B cell (primary cell): ENCODE measurements at regions not wholly inside any gene's neighbourhood (a gene's known extent, or its start where the extent isn't known, plus 50 kb on each side); places are given as distances from the start of the nearest gene placed in this dataset.

Experiments
- ATAC-seq: fragments of 200-7000 bp; cut with Tn5 transposase; one replicate; pipeline ENCODE4 v1.10.0; 2021; ENCODE audit warnings: low read depth, mild to moderate bottlenecking, moderate number of reproducible peaks, moderate library complexity
- CTCF ChIA-PET: fragments of 350-600 bp; sonication (Branson Sonifier 250); formaldehyde crosslinking; loops from one replicate; lab custom pipeline; 2021; ENCODE audit warnings: antibody characterized with exemption, inconsistent platforms; lab: Charles Lee
- POLR2A ChIA-PET: fragments of 350-600 bp; sonication (Branson Sonifier 250); formaldehyde crosslinking; loops from one replicate; lab custom pipeline; 2021; ENCODE audit warnings: antibody characterized with exemption; lab: Charles Lee
- DNase-seq: peaks from one replicate; pipeline ENCODE4 v3.0.0; 2013
- H2AFZ ChIP-seq: 2 replicates; pipeline ENCODE4 v1.6.1; 2012; ENCODE audit warnings: mild to moderate bottlenecking, low read depth, low read length; ENCODE audit not compliant: insufficient read depth, poor library complexity, severe bottlenecking
- H3K27ac ChIP-seq, 2 donors: 1 replicate in 1 of 2; 2 replicates in 1 of 2; pipeline ENCODE4 v1.5.1; 2012 to 2013; ENCODE audit warnings: low read length in 2 of 2, mild to moderate bottlenecking in 2 of 2, moderate library complexity in 1 of 2
- H3K27me3 ChIP-seq, 4 experiments: fragments of 200-600 bp in 1 of 4; sonication (generic) in 1 of 4; replicated peaks in 1 of 4; 1 replicate in 2 of 4; 2 replicates in 2 of 4; pipeline versions ENCODE4 v1.6.1 to v1.7.0; 2013 to 2016; ENCODE audit warnings: low read length in 3 of 4, mild to moderate bottlenecking in 2 of 4, mixed read lengths in 1 of 4, moderate library complexity in 1 of 4; ENCODE audit not compliant: insufficient read depth in 4 of 4, control insufficient read depth in 3 of 4; ENCODE audit errors: control extremely low read depth in 1 of 4
- H3K36me3 ChIP-seq, 2 experiments: replicated peaks in 1 of 2; 1 replicate in 1 of 2; 2 replicates in 1 of 2; pipeline versions ENCODE4 v1.6.1 to v1.7.1; 2013; ENCODE audit warnings: low read length in 1 of 2; ENCODE audit not compliant: insufficient read depth in 2 of 2, control insufficient read depth in 1 of 2; ENCODE audit errors: control extremely low read depth in 1 of 2, extremely low read depth in 1 of 2
- H3K4me1 ChIP-seq, 2 donors: fragments of 200-600 bp in 1 of 2; sonication (generic) in 1 of 2; 1 replicate in 1 of 2; 2 replicates in 1 of 2; pipeline versions ENCODE4 v1.5.1 to v1.6.1; 2013 to 2017; ENCODE audit warnings: low read length in 2 of 2; ENCODE audit not compliant: control insufficient read depth in 2 of 2, insufficient read depth in 2 of 2
- H3K4me2 ChIP-seq: replicated peaks from 2 replicates; pipeline ENCODE3; 2012; ENCODE audit warnings: mild to moderate bottlenecking, low read depth, low read length; ENCODE audit not compliant: poor library complexity, severe bottlenecking
- H3K4me3 ChIP-seq, 5 experiments: fragments of 200-600 bp in 1 of 5; sonication (generic) in 1 of 5; 1 replicate in 3 of 5; 2 replicates in 2 of 5; pipeline versions ENCODE4 v1.5.1 to v1.7.0; 2011 to 2016; ENCODE audit warnings: low read length in 4 of 5, mild to moderate bottlenecking in 4 of 5, low read depth in 2 of 5, control low read depth in 1 of 5, moderate library complexity in 1 of 5; ENCODE audit not compliant: insufficient read depth in 1 of 5; ENCODE audit errors: control extremely low read depth in 1 of 5, extremely low read depth in 1 of 5
- H3K79me2 ChIP-seq: fragments of 200-600 bp; sonication (generic); one replicate; pipeline ENCODE4 v1.6.0; 2016; ENCODE audit warnings: low read length; ENCODE audit not compliant: control insufficient read depth, insufficient read depth
- H3K9ac ChIP-seq: fragments of 200-600 bp; sonication (generic); 2 replicates; pipeline ENCODE4 v1.6.1; 2017; ENCODE audit warnings: mild to moderate bottlenecking, low read length, moderate library complexity
- H3K9me3 ChIP-seq, 3 donors: one replicate each; pipeline versions ENCODE4 v1.6.1 to v1.7.1; 2013; ENCODE audit warnings: low read length in 2 of 3; ENCODE audit not compliant: control insufficient read depth in 2 of 3, insufficient read depth in 1 of 3; ENCODE audit errors: control extremely low read depth in 1 of 3
- H4K20me1 ChIP-seq: 2 replicates; pipeline ENCODE4 v1.6.0; 2012; ENCODE audit warnings: mild to moderate bottlenecking, low read length; ENCODE audit not compliant: insufficient read depth, control insufficient read depth, poor library complexity, severe bottlenecking
- H3K27ac Mint-ChIP-seq: one replicate; pipeline ENCODE4 v1.8.0; 2021; ENCODE audit warnings: mixed read lengths
- H3K27me3 Mint-ChIP-seq: one replicate; pipeline ENCODE4 v1.8.0; 2021; ENCODE audit warnings: mixed read lengths
- H3K4me1 Mint-ChIP-seq: one replicate; pipeline ENCODE4 v1.8.0; 2021; ENCODE audit warnings: mixed read lengths
- H3K4me3 Mint-ChIP-seq: one replicate; pipeline ENCODE4 v1.8.0; 2021; ENCODE audit warnings: mixed read lengths
- H3K9me3 Mint-ChIP-seq: one replicate; pipeline ENCODE4 v1.8.0; 2022; ENCODE audit warnings: mixed read lengths; ENCODE audit not compliant: insufficient read depth
- CTCF ChIP-seq: fragments of 200-600 bp; IDR thresholded peaks from one replicate; pipeline ENCODE4 v1.8.0; 2022; ENCODE audit warnings: antibody characterized with exemption, mild to moderate bottlenecking
- EZH2 ChIP-seq: IDR thresholded peaks from 2 replicates; pipeline ENCODE4 v1.6.1; 2012; ENCODE audit warnings: borderline replicate concordance, low read depth, mild to moderate bottlenecking, moderate library complexity, low read length; ENCODE audit not compliant: insufficient read depth, poor library complexity, severe bottlenecking
- whole genome bisulfite sequencing: methylation state at CpG from one replicate; pipeline ENCODE4 v1.1.5; 2013; ENCODE audit warnings: missing lambda C conversion rate; ENCODE audit not compliant: insufficient coverage; 5-methylcytosine and 5-hydroxymethylcytosine counted together
- intact Hi-C: fragments of 100-400 bp; cut with micrococcal nuclease; formaldehyde crosslinking; loops from one replicate; pipeline ENCODE4 v1.10.0; 2022

GRCh38 chr6:112822769-112823168 is 475.6 kb downstream of the RFPL4B start:
- ChIA-PET POLR2A (no interaction called here), CTCF (no interaction called here)
- H3K4me3 Mint-ChIP-seq: no peak overlapping the region
- H3K4me3 ChIP-seq: no peak overlapping the region
- no peaks in the 10 kb centered on the region for H3K9me3 ChIP-seq
- peaks cover 5% of the 10 kb centered on the region for H3K4me1 Mint-ChIP-seq
- no peak overlapping the region for H3K4me2 ChIP-seq
- no peaks in the 10 kb centered on the region for H3K27me3 ChIP-seq
- ATAC-seq (no peak), DNase-seq (no peak)
- no peaks in the 10 kb centered on the region for H3K36me3 ChIP-seq
- no peak overlapping the region for H2AFZ ChIP-seq
- H3K9ac ChIP-seq: no peak overlapping the region
- H3K79me2 ChIP-seq: no peaks in the 10 kb centered on the region
- peaks cover 3 to 4% of the 10 kb centered on the region in 2 donors for H3K4me1 ChIP-seq
- no peaks in the 10 kb centered on the region for H3K27me3 Mint-ChIP-seq
- H3K9me3 Mint-ChIP-seq: no peaks in the 10 kb centered on the region
- 95% methylated on average over 2 of the region's 2 CpGs for WGBS
- H3K27ac Mint-ChIP-seq: no peak overlapping the region
- TF ChIP-seq CTCF: no peak
- TF ChIP-seq EZH2: no peak
- intact Hi-C loops: no loop called here
- no peaks in the 10 kb centered on the region for H4K20me1 ChIP-seq
- H3K27ac ChIP-seq: no peak overlapping the region

GRCh38 chr6:112827793-112828192 is 480.7 kb downstream of the RFPL4B start:
- ChIA-PET POLR2A (no interaction called here), CTCF (no interaction called here)
- no peak overlapping the region for H3K4me3 Mint-ChIP-seq

More at GRCh38 chr6:112827793-112828192, 480.7 kb downstream of the RFPL4B start:
- H3K27me3 ChIP-seq: no peaks in the 10 kb centered on the region
- H3K4me1 Mint-ChIP-seq: peaks cover 9% of the 10 kb centered on the region
- no peak overlapping the region for H2AFZ ChIP-seq
- H3K27me3 Mint-ChIP-seq: no peaks in the 10 kb centered on the region
- no peaks in the 10 kb centered on the region for H3K9me3 Mint-ChIP-seq
- no peak overlapping the region for H3K27ac Mint-ChIP-seq
- no peak overlapping the region for H3K9ac ChIP-seq
- WGBS: 40% methylated on average over 1 of the region's 2 CpGs
- H3K27ac ChIP-seq: no peak overlapping the region
- no peaks in the 10 kb centered on the region for H4K20me1 ChIP-seq
- no peaks in the 10 kb centered on the region for H3K9me3 ChIP-seq
- ATAC-seq (peak; percentile 47), DNase-seq (peak; percentile 14)
- H3K4me3 ChIP-seq: no peak overlapping the region
- H3K36me3 ChIP-seq: no peaks in the 10 kb centered on the region
- H3K79me2 ChIP-seq: no peaks in the 10 kb centered on the region
- intact Hi-C loops: no loop called here
- H3K4me2 ChIP-seq: peak overlapping the region; percentile 9
- TF ChIP-seq EZH2: no peak
- H3K4me1 ChIP-seq: peaks cover 6 to 7% of the 10 kb centered on the region in 2 donors
